Cardiac muscle cell (in vitro differentiated cells and primary cell): ENCODE measurements at regions not wholly inside any gene's neighbourhood (a gene's known extent, or its start where the extent isn't known, plus 50 kb on each side); places are given as distances from the start of the nearest gene placed in this dataset.

ENCODE experiments used
- DNase-seq, 2 donors: peaks; one replicate each; pipeline versions ENCODE4 v3.0.0 to v3.0.0-alpha.2; 2010 to 2017; ENCODE audit warnings: low read depth in 1 of 2, low spot score in 1 of 2
- H3K27ac ChIP-seq: fragments of 200-600 bp; sonication (generic); 2 replicates; pipeline ENCODE4 v1.5.1; 2016
- H3K27me3 ChIP-seq: fragments of 200-600 bp; sonication (generic); 2 replicates; pipeline ENCODE4 v1.6.0; 2016; ENCODE audit warnings: control low read depth
- H3K36me3 ChIP-seq: fragments of 200-600 bp; sonication (generic); 2 replicates; pipeline ENCODE4 v1.5.1; 2016; ENCODE audit warnings: control low read depth
- H3K4me1 ChIP-seq: fragments of 200-600 bp; sonication (generic); 2 replicates; pipeline ENCODE4 v1.8.1; 2017; ENCODE audit warnings: low read depth, mild to moderate bottlenecking, mixed run types
- H3K4me3 ChIP-seq: fragments of 200-600 bp; sonication (generic); 2 replicates; pipeline ENCODE4 v1.5.1; 2016; ENCODE audit warnings: mild to moderate bottlenecking
- H3K9me3 ChIP-seq: fragments of 200-600 bp; sonication (generic); 2 replicates; pipeline ENCODE4 v1.5.1; 2017; ENCODE audit warnings: low read depth, mild to moderate bottlenecking, control low read depth
- TF ChIP-seq, protein P1 (sequence below): IDR thresholded peaks from 2 replicates; pipeline ENCODE4 v1.5.1; 2012; ENCODE audit warnings: low read depth, mild to moderate bottlenecking, low read length

GRCh38 chr4:181562399-181562798 lies 680.8 kb upstream of the TENM3 start:
- Histone ChIP-seq H3K36me3 (no peaks in the 10 kb centered on the region), H3K27ac (no peak overlapping the region), H3K27me3 (no peaks in the 10 kb centered on the region), H3K4me3 (no peak overlapping the region), H3K4me1 (no peaks in the 10 kb centered on the region), H3K9me3 (no peaks in the 10 kb centered on the region)
- no peak for DNase-seq
- TF ChIP-seq, protein P1, sequence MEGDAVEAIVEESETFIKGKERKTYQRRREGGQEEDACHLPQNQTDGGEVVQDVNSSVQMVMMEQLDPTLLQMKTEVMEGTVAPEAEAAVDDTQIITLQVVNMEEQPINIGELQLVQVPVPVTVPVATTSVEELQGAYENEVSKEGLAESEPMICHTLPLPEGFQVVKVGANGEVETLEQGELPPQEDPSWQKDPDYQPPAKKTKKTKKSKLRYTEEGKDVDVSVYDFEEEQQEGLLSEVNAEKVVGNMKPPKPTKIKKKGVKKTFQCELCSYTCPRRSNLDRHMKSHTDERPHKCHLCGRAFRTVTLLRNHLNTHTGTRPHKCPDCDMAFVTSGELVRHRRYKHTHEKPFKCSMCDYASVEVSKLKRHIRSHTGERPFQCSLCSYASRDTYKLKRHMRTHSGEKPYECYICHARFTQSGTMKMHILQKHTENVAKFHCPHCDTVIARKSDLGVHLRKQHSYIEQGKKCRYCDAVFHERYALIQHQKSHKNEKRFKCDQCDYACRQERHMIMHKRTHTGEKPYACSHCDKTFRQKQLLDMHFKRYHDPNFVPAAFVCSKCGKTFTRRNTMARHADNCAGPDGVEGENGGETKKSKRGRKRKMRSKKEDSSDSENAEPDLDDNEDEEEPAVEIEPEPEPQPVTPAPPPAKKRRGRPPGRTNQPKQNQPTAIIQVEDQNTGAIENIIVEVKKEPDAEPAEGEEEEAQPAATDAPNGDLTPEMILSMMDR: no peak

- H3K27ac ChIP-seq: no peak overlapping the region
- no peaks in the 10 kb centered on the region for H3K27me3 ChIP-seq
- no peaks in the 10 kb centered on the region for H3K36me3 ChIP-seq
- H3K9me3 ChIP-seq: no peaks in the 10 kb centered on the region
- no peaks in the 10 kb centered on the region for H3K4me1 ChIP-seq
- no peak for DNase-seq
- H3K4me3 ChIP-seq: no peak overlapping the region
- TF ChIP-seq, protein P1: no peak
These were observed 678.6 kb upstream of the TENM3 start for GRCh38 chr4:181564625-181565024.

- peaks cover 5% of the 10 kb centered on the region for H3K27me3 ChIP-seq
- peak in 1 of 2 donors; percentile 34 for DNase-seq
- H3K4me1 ChIP-seq: no peaks in the 10 kb centered on the region
- H3K36me3 ChIP-seq: no peaks in the 10 kb centered on the region
- H3K27ac ChIP-seq: no peak overlapping the region
- H3K9me3 ChIP-seq: no peaks in the 10 kb centered on the region
- TF ChIP-seq, protein P1: no peak
- no peak overlapping the region for H3K4me3 ChIP-seq
These were observed 676.7 kb upstream of the TENM3 start for GRCh38 chr4:181566490-181566889.

DNA sequence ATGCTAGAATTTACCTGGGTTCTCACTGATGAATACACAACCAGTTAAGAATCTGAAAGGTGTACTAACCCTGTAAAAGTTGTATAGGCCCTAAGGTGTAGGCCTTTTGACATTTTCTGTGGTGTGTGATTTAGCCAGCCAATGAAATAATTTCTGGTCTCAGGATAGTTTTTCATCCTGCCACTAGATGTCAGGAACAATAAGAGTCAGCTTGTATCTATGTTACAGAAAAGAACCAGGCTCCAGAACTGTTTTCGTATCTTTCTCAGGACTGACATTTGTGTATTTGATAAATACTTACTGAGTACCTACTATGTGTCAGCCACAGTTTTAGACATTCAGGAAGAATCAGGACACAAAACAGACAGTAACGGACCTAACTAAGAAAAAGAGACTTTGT lies 673.6 kb upstream of the TENM3 start:
- H3K9me3 ChIP-seq: no peaks in the 10 kb centered on the region
- no peak overlapping the region for H3K4me3 ChIP-seq
- peak; percentile 49 to 68 for DNase-seq
- H3K27me3 ChIP-seq: peaks cover 5% of the 10 kb centered on the region
- H3K27ac ChIP-seq: no peak overlapping the region
- TF ChIP-seq, protein P1: peak; percentile 69
- no peaks in the 10 kb centered on the region for H3K36me3 ChIP-seq
- H3K4me1 ChIP-seq: no peaks in the 10 kb centered on the region

DNA sequence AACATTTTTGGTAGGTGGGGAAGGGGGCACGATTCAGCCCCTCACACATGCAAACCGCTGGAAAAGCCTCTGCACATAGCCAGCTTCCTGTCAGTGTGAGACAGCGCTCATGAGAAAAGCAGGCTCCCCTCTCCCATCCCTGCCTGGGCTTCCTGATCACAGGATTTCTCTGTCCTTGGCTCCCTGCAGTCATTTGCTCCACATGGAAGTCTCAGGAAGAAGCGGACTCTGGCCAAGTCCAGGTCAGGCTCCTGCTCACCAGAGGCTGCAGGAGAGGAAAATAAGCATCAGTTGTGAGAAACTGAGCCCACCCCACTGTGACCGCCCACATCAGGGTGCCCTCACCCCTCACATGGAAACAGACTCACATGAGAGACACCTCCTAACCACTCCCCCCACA lies 664.3 kb upstream of the TENM3 start:
- H3K27ac ChIP-seq: no peak overlapping the region
- H3K9me3 ChIP-seq: no peaks in the 10 kb centered on the region
- no peaks in the 10 kb centered on the region for H3K36me3 ChIP-seq
- no peaks in the 10 kb centered on the region for H3K4me1 ChIP-seq
- no peak for DNase-seq
- H3K4me3 ChIP-seq: no peak overlapping the region
- TF ChIP-seq, protein P1: no peak
- peaks cover 7% of the 10 kb centered on the region for H3K27me3 ChIP-seq

- no peak overlapping the region for H3K4me3 ChIP-seq
- H3K27ac ChIP-seq: no peak overlapping the region
- no peak for DNase-seq
- TF ChIP-seq, protein P1: no peak
- H3K4me1 ChIP-seq: no peaks in the 10 kb centered on the region
- no peaks in the 10 kb centered on the region for H3K9me3 ChIP-seq
- H3K27me3 ChIP-seq: peaks cover 7% of the 10 kb centered on the region
- H3K36me3 ChIP-seq: no peaks in the 10 kb centered on the region
These were observed 663.7 kb upstream of the TENM3 start for GRCh38 chr4:181579486-181579885.
